ENCODE measurements at regions not wholly inside any gene's neighbourhood (a gene's known extent, or its start where the extent isn't known, plus 50 kb on each side); places are given as distances from the start of the nearest gene placed in this dataset.

GRCh38 chr20:18992418-18992817 is 178.8 kb downstream of the SCP2D1 start:
- DNase-seq (ENCODE audit: low read depth in 4 of 4, low spot score in 3 of 4), result no peak

GRCh38 chr20:18995455-18995854 is 181.9 kb downstream of the SCP2D1 start:
- no peak for DNase-seq (ENCODE audit: low read depth in 4 of 4, low spot score in 3 of 4)

- no peak for DNase-seq (ENCODE audit: low read depth in 4 of 4, low spot score in 3 of 4)
Observed at GRCh38 chr20:18999086-18999485, 185.5 kb downstream of the SCP2D1 start.

GRCh38 chr20:19000078-19000477 is 186.5 kb downstream of the SCP2D1 start:
- DNase-seq (ENCODE audit: low read depth in 4 of 4, low spot score in 3 of 4), result no peak

GRCh38 chr20:19001177-19001576 is 187.6 kb downstream of the SCP2D1 start:
- DNase-seq (ENCODE audit: low read depth in 4 of 4, low spot score in 3 of 4), result no peak

- no peak for DNase-seq (ENCODE audit: low read depth in 4 of 4, low spot score in 3 of 4)
Observed at GRCh38 chr20:19003366-19004336, 190.1 kb downstream of the SCP2D1 start.

- DNase-seq (ENCODE audit: low read depth in 4 of 4, low spot score in 3 of 4), result no peak
Observed at GRCh38 chr20:19004975-19005374, 191.4 kb downstream of the SCP2D1 start.

GRCh38 chr20:19008497-19008896 is 194.9 kb downstream of the SCP2D1 start:
- DNase-seq (ENCODE audit: low read depth in 4 of 4, low spot score in 3 of 4), result no peak

- no peak for DNase-seq (ENCODE audit: low read depth in 4 of 4, low spot score in 3 of 4)
Observed at GRCh38 chr20:19009081-19009688, 195.6 kb downstream of the SCP2D1 start.

GRCh38 chr20:19012676-19013075 is 199.1 kb downstream of the SCP2D1 start:
- no peak for DNase-seq (ENCODE audit: low read depth in 4 of 4, low spot score in 3 of 4)

- no peak for DNase-seq (ENCODE audit: low read depth in 4 of 4, low spot score in 3 of 4)
Observed at GRCh38 chr20:19013907-19014306, 198.5 kb upstream of the SLC24A3 start.

- DNase-seq (ENCODE audit: low read depth in 4 of 4, low spot score in 3 of 4), result no peak
Observed at GRCh38 chr20:19015351-19016139, 196.9 kb upstream of the SLC24A3 start.

- DNase-seq (ENCODE audit: low read depth in 4 of 4, low spot score in 3 of 4), result no peak
Observed at GRCh38 chr20:19016140-19016497, 196.3 kb upstream of the SLC24A3 start.

GRCh38 chr20:19017104-19017690 is 195.2 kb upstream of the SLC24A3 start:
- no peak for DNase-seq (ENCODE audit: low read depth in 4 of 4, low spot score in 3 of 4)

GRCh38 chr20:19018881-19019280 is 193.6 kb upstream of the SLC24A3 start:
- DNase-seq (ENCODE audit: low read depth in 4 of 4, low spot score in 3 of 4), result no peak

- no peak for DNase-seq (ENCODE audit: low read depth in 4 of 4, low spot score in 3 of 4)
Observed at GRCh38 chr20:19019734-19020364, 192.6 kb upstream of the SLC24A3 start.

- DNase-seq (ENCODE audit: low read depth in 4 of 4, low spot score in 3 of 4), result no peak
Observed at GRCh38 chr20:19021406-19022117, 190.9 kb upstream of the SLC24A3 start.

- no peak for DNase-seq (ENCODE audit: low read depth in 4 of 4, low spot score in 3 of 4)
Observed at GRCh38 chr20:19022118-19022575, 190.3 kb upstream of the SLC24A3 start.

- no peak for DNase-seq (ENCODE audit: low read depth in 4 of 4, low spot score in 3 of 4)
Observed at GRCh38 chr20:19022791-19023448, 189.5 kb upstream of the SLC24A3 start.
